Ishikawa (cell line): ENCODE measurements at regions not wholly inside any gene's neighbourhood (a gene's known extent, or its start where the extent isn't known, plus 50 kb on each side); places are given as distances from the start of the nearest gene placed in this dataset.

ENCODE experiments used
- CEBPB ChIP-seq: IDR thresholded peaks from 2 replicates; pipeline ENCODE4 v1.6.1; 2012
- EGR1 ChIP-seq: IDR thresholded peaks from 2 replicates; pipeline ENCODE4 v1.6.1; 2012
- FOXM1 ChIP-seq: IDR thresholded peaks from 2 replicates; pipeline ENCODE4 v1.6.1; 2012; ENCODE audit warnings: low read depth, borderline replicate concordance
- MAX ChIP-seq: IDR thresholded peaks from 2 replicates; pipeline ENCODE4 v1.6.1; 2012
- RAD21 ChIP-seq: IDR thresholded peaks from 2 replicates; pipeline ENCODE4 v1.6.1; 2012; ENCODE audit warnings: low read depth
- TAF1 ChIP-seq: IDR thresholded peaks from 2 replicates; pipeline ENCODE4 v1.6.1; 2012; ENCODE audit warnings: low read depth, mild to moderate bottlenecking
- YY1 ChIP-seq: IDR thresholded peaks from 2 replicates; pipeline ENCODE4 v1.6.1; 2012; ENCODE audit warnings: low read depth
- TF ChIP-seq, protein P1 (sequence below): IDR thresholded peaks from 2 replicates; pipeline ENCODE4 v1.6.1; 2012; ENCODE audit warnings: low read depth, mild to moderate bottlenecking

- TF ChIP-seq RAD21 (no peak), MAX (no peak), TAF1 (no peak), CEBPB (no peak), YY1 (no peak), FOXM1 (no peak), EGR1 (no peak)
- TF ChIP-seq, protein P1, sequence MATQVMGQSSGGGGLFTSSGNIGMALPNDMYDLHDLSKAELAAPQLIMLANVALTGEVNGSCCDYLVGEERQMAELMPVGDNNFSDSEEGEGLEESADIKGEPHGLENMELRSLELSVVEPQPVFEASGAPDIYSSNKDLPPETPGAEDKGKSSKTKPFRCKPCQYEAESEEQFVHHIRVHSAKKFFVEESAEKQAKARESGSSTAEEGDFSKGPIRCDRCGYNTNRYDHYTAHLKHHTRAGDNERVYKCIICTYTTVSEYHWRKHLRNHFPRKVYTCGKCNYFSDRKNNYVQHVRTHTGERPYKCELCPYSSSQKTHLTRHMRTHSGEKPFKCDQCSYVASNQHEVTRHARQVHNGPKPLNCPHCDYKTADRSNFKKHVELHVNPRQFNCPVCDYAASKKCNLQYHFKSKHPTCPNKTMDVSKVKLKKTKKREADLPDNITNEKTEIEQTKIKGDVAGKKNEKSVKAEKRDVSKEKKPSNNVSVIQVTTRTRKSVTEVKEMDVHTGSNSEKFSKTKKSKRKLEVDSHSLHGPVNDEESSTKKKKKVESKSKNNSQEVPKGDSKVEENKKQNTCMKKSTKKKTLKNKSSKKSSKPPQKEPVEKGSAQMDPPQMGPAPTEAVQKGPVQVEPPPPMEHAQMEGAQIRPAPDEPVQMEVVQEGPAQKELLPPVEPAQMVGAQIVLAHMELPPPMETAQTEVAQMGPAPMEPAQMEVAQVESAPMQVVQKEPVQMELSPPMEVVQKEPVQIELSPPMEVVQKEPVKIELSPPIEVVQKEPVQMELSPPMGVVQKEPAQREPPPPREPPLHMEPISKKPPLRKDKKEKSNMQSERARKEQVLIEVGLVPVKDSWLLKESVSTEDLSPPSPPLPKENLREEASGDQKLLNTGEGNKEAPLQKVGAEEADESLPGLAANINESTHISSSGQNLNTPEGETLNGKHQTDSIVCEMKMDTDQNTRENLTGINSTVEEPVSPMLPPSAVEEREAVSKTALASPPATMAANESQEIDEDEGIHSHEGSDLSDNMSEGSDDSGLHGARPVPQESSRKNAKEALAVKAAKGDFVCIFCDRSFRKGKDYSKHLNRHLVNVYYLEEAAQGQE, result no peak
Measured at GRCh38 chr3:106008766-106009165, 140.0 kb upstream of the CBLB start.
